ENCODE measurements at regions not wholly inside any gene's neighbourhood (a gene's known extent, or its start where the extent isn't known, plus 50 kb on each side); places are given as distances from the start of the nearest gene placed in this dataset.

GRCh38 chr11:95717314-95717713 is 72.3 kb downstream of the FAM76B start:
- H3K27ac ChIP-seq (ENCODE audit: low read depth, low read length) = no peak overlapping the region
- no peak overlapping the region for H4K5ac ChIP-seq (ENCODE audit: low read length)
- no peak overlapping the region for H3K18ac ChIP-seq (ENCODE audit: low read length)
- DNase-seq = no peak
- H3K23ac ChIP-seq (ENCODE audit: low read length) = no peak overlapping the region
- no peak overlapping the region for H2BK15ac ChIP-seq (replicated peaks; ENCODE audit: low read depth)
- no peaks in the 10 kb centered on the region for H3K4me1 ChIP-seq (ENCODE audit: control insufficient read depth, low read depth, low read length)
- no peaks in the 10 kb centered on the region for H3K79me2 ChIP-seq (ENCODE audit: control insufficient read depth, insufficient read depth, low read length)
- no peak overlapping the region for H2BK120ac ChIP-seq (ENCODE audit: low read depth, low read length)
- WGBS (ENCODE audit: extremely low coverage, insufficient coverage, low lambda C conversion rate) = no CpG with 5 or more reads among the region's 1 CpG
- no peak overlapping the region for H2AK5ac ChIP-seq (ENCODE audit: low read length)
- H3K9ac ChIP-seq (ENCODE audit: low read length) = no peak overlapping the region
- no peaks in the 10 kb centered on the region for H3K36me3 ChIP-seq (ENCODE audit: control insufficient read depth, insufficient read depth, low read length)
- no peaks in the 10 kb centered on the region for H3K27me3 ChIP-seq (ENCODE audit: insufficient read depth, low read length, poor library complexity)
- H3K56ac ChIP-seq (ENCODE audit: low read length) = no peak overlapping the region
- H4K8ac ChIP-seq (ENCODE audit: low read depth, low read length) = no peak overlapping the region
- no peak overlapping the region for H2BK5ac ChIP-seq (ENCODE audit: low read length)
- H3K4me2 ChIP-seq (ENCODE audit: low read length) = no peak overlapping the region
- no peak overlapping the region for H3K4ac ChIP-seq (ENCODE audit: low read depth, low read length)
- H3K79me1 ChIP-seq (ENCODE audit: low read length) = no peaks in the 10 kb centered on the region
- H3K4me3 ChIP-seq (ENCODE audit: low read length) = no peak overlapping the region

- H3K4me3 ChIP-seq (ENCODE audit: low read length) = no peak overlapping the region
- H3K4me1 ChIP-seq (ENCODE audit: control insufficient read depth, low read depth, low read length) = no peaks in the 10 kb centered on the region
- H3K27ac ChIP-seq (ENCODE audit: low read depth, low read length) = no peak overlapping the region
- H4K5ac ChIP-seq (ENCODE audit: low read length) = no peak overlapping the region
- H2BK5ac ChIP-seq (ENCODE audit: low read length) = no peak overlapping the region
- H2BK15ac ChIP-seq (replicated peaks; ENCODE audit: low read depth) = no peak overlapping the region
- H3K79me2 ChIP-seq (ENCODE audit: control insufficient read depth, insufficient read depth, low read length) = no peaks in the 10 kb centered on the region
- H3K4me2 ChIP-seq (ENCODE audit: low read length) = no peak overlapping the region
- no peaks in the 10 kb centered on the region for H3K79me1 ChIP-seq (ENCODE audit: low read length)
- no peak overlapping the region for H3K4ac ChIP-seq (ENCODE audit: low read depth, low read length)
- H3K18ac ChIP-seq (ENCODE audit: low read length) = no peak overlapping the region
- no peak overlapping the region for H4K8ac ChIP-seq (ENCODE audit: low read depth, low read length)
- no CpG with 5 or more reads among the region's 3 CpGs for WGBS (ENCODE audit: extremely low coverage, insufficient coverage, low lambda C conversion rate)
- no peaks in the 10 kb centered on the region for H3K36me3 ChIP-seq (ENCODE audit: control insufficient read depth, insufficient read depth, low read length)
- no peaks in the 10 kb centered on the region for H3K27me3 ChIP-seq (ENCODE audit: insufficient read depth, low read length, poor library complexity)
- H3K23ac ChIP-seq (ENCODE audit: low read length) = no peak overlapping the region
- H2BK120ac ChIP-seq (ENCODE audit: low read depth, low read length) = no peak overlapping the region
- DNase-seq = no peak
- H2AK5ac ChIP-seq (ENCODE audit: low read length) = no peak overlapping the region
- H3K9ac ChIP-seq (ENCODE audit: low read length) = no peak overlapping the region
- H3K56ac ChIP-seq (ENCODE audit: low read length) = no peak overlapping the region
These were observed 73.3 kb downstream of the FAM76B start for GRCh38 chr11:95716266-95716665.

GRCh38 chr11:95715777-95716241 is 73.8 kb downstream of the FAM76B start:
- Histone ChIP-seq H3K79me1 (ENCODE audit: low read length) (no peaks in the 10 kb centered on the region), H3K18ac (ENCODE audit: low read length) (no peak overlapping the region), H3K4me3 (ENCODE audit: low read length) (no peak overlapping the region), H3K27ac (ENCODE audit: low read depth, low read length) (no peak overlapping the region), H2BK15ac (replicated peaks; ENCODE audit: low read depth) (no peak overlapping the region), H3K27me3 (ENCODE audit: insufficient read depth, low read length, poor library complexity) (no peaks in the 10 kb centered on the region), H3K23ac (ENCODE audit: low read length) (no peak overlapping the region), H4K5ac (ENCODE audit: low read length) (no peak overlapping the region), H3K4me2 (ENCODE audit: low read length) (no peak overlapping the region), H3K4me1 (ENCODE audit: control insufficient read depth, low read depth, low read length) (no peaks in the 10 kb centered on the region), H2AK5ac (ENCODE audit: low read length) (no peak overlapping the region), H3K9ac (ENCODE audit: low read length) (no peak overlapping the region), H2BK5ac (ENCODE audit: low read length) (no peak overlapping the region), H3K4ac (ENCODE audit: low read depth, low read length) (no peak overlapping the region), H3K79me2 (ENCODE audit: control insufficient read depth, insufficient read depth, low read length) (no peaks in the 10 kb centered on the region), H2BK120ac (ENCODE audit: low read depth, low read length) (no peak overlapping the region), H3K56ac (ENCODE audit: low read length) (no peak overlapping the region), H3K36me3 (ENCODE audit: control insufficient read depth, insufficient read depth, low read length) (no peaks in the 10 kb centered on the region), H4K8ac (ENCODE audit: low read depth, low read length) (no peak overlapping the region)
- no CpG with 5 or more reads among the region's 2 CpGs for WGBS (ENCODE audit: extremely low coverage, insufficient coverage, low lambda C conversion rate)
- DNase-seq = no peak

GRCh38 chr11:95714843-95715776 is 74.5 kb downstream of the FAM76B start:
- Histone ChIP-seq H3K27ac (ENCODE audit: low read depth, low read length) (no peak overlapping the region), H2BK15ac (replicated peaks; ENCODE audit: low read depth) (no peak overlapping the region), H2AK5ac (ENCODE audit: low read length) (no peak overlapping the region), H2BK120ac (ENCODE audit: low read depth, low read length) (no peak overlapping the region), H3K4ac (ENCODE audit: low read depth, low read length) (no peak overlapping the region), H3K23ac (ENCODE audit: low read length) (no peak overlapping the region), H3K9ac (ENCODE audit: low read length) (no peak overlapping the region), H3K4me1 (ENCODE audit: control insufficient read depth, low read depth, low read length) (no peaks in the 10 kb centered on the region), H3K18ac (ENCODE audit: low read length) (no peak overlapping the region), H3K79me2 (ENCODE audit: control insufficient read depth, insufficient read depth, low read length) (no peaks in the 10 kb centered on the region), H4K5ac (ENCODE audit: low read length) (no peak overlapping the region), H3K36me3 (ENCODE audit: control insufficient read depth, insufficient read depth, low read length) (no peaks in the 10 kb centered on the region), H3K4me3 (ENCODE audit: low read length) (no peak overlapping the region), H2BK5ac (ENCODE audit: low read length) (no peak overlapping the region), H3K4me2 (ENCODE audit: low read length) (no peak overlapping the region), H3K79me1 (ENCODE audit: low read length) (no peaks in the 10 kb centered on the region), H3K27me3 (ENCODE audit: insufficient read depth, low read length, poor library complexity) (no peaks in the 10 kb centered on the region), H4K8ac (ENCODE audit: low read depth, low read length) (no peak overlapping the region), H3K56ac (ENCODE audit: low read length) (no peak overlapping the region)
- no CpG with 5 or more reads among the region's 5 CpGs for WGBS (ENCODE audit: extremely low coverage, insufficient coverage, low lambda C conversion rate)
- no peak for DNase-seq

DNA sequence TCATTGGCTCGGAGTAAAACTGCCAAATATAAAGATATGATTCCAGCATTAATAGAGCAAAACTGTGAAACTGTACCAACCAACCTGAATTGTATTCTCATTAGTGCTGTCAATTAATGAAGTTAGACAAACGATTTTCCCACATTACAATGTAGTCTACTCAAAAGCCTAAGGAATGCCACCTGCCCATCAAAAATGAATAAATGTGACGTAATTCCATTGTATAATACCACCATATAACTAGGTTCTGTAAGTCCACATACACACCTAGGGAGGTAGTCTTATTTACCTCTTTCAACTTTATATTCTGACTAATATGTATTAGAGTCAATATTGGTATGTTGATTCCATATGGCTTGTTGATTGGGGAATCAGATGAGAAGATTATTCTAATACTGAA is 76.2 kb downstream of the FAM76B start:
- no peak for DNase-seq
- no peak overlapping the region for H3K56ac ChIP-seq (ENCODE audit: low read length)
- H2BK120ac ChIP-seq (ENCODE audit: low read depth, low read length) = no peak overlapping the region
- no peak overlapping the region for H2BK15ac ChIP-seq (replicated peaks; ENCODE audit: low read depth)
- H3K4me3 ChIP-seq (ENCODE audit: low read length) = no peak overlapping the region
- H3K23ac ChIP-seq (ENCODE audit: low read length) = no peak overlapping the region
- no peak overlapping the region for H3K27ac ChIP-seq (ENCODE audit: low read depth, low read length)
- H3K79me1 ChIP-seq (ENCODE audit: low read length) = no peaks in the 10 kb centered on the region
- no peak overlapping the region for H3K4ac ChIP-seq (ENCODE audit: low read depth, low read length)
- H2BK5ac ChIP-seq (ENCODE audit: low read length) = no peak overlapping the region
- H3K4me1 ChIP-seq (ENCODE audit: control insufficient read depth, low read depth, low read length) = no peaks in the 10 kb centered on the region
- H2AK5ac ChIP-seq (ENCODE audit: low read length) = no peak overlapping the region
- H3K4me2 ChIP-seq (ENCODE audit: low read length) = no peak overlapping the region
- no peak overlapping the region for H4K8ac ChIP-seq (ENCODE audit: low read depth, low read length)
- no peak overlapping the region for H3K18ac ChIP-seq (ENCODE audit: low read length)
- no peaks in the 10 kb centered on the region for H3K79me2 ChIP-seq (ENCODE audit: control insufficient read depth, insufficient read depth, low read length)
- no peaks in the 10 kb centered on the region for H3K36me3 ChIP-seq (ENCODE audit: control insufficient read depth, insufficient read depth, low read length)
- no CpG with 5 or more reads among the region's 3 CpGs for WGBS (ENCODE audit: extremely low coverage, insufficient coverage, low lambda C conversion rate)
- H3K9ac ChIP-seq (ENCODE audit: low read length) = no peak overlapping the region
- H3K27me3 ChIP-seq (ENCODE audit: insufficient read depth, low read length, poor library complexity) = no peaks in the 10 kb centered on the region
- H4K5ac ChIP-seq (ENCODE audit: low read length) = no peak overlapping the region

- Histone ChIP-seq H2AK5ac (ENCODE audit: low read length) (no peak overlapping the region), H2BK120ac (ENCODE audit: low read depth, low read length) (no peak overlapping the region), H2BK5ac (ENCODE audit: low read length) (no peak overlapping the region), H3K36me3 (ENCODE audit: control insufficient read depth, insufficient read depth, low read length) (no peaks in the 10 kb centered on the region), H3K4me3 (ENCODE audit: low read length) (no peak overlapping the region), H3K79me2 (ENCODE audit: control insufficient read depth, insufficient read depth, low read length) (no peaks in the 10 kb centered on the region), H3K23ac (ENCODE audit: low read length) (no peak overlapping the region), H4K8ac (ENCODE audit: low read depth, low read length) (no peak overlapping the region), H3K9ac (ENCODE audit: low read length) (no peak overlapping the region), H3K56ac (ENCODE audit: low read length) (no peak overlapping the region), H3K4me2 (ENCODE audit: low read length) (no peak overlapping the region), H3K27me3 (ENCODE audit: insufficient read depth, low read length, poor library complexity) (no peaks in the 10 kb centered on the region), H2BK15ac (replicated peaks; ENCODE audit: low read depth) (no peak overlapping the region), H3K79me1 (ENCODE audit: low read length) (no peaks in the 10 kb centered on the region), H3K18ac (ENCODE audit: low read length) (no peak overlapping the region), H3K4ac (ENCODE audit: low read depth, low read length) (no peak overlapping the region), H3K4me1 (ENCODE audit: control insufficient read depth, low read depth, low read length) (no peaks in the 10 kb centered on the region), H4K5ac (ENCODE audit: low read length) (no peak overlapping the region), H3K27ac (ENCODE audit: low read depth, low read length) (no peak overlapping the region)
- WGBS (ENCODE audit: extremely low coverage, insufficient coverage, low lambda C conversion rate) = no CpG with 5 or more reads among the region's 3 CpGs
- no peak for DNase-seq
These were observed 77.7 kb downstream of the FAM76B start for GRCh38 chr11:95711945-95712221.

All from mesendoderm (in vitro differentiated cells).